SK-N-SH treated with all-trans-retinoic acid at 6 μM for 48 hours (cell line): ENCODE measurements at regions not wholly inside any gene's neighbourhood (a gene's known extent, or its start where the extent isn't known, plus 50 kb on each side); places are given as distances from the start of the nearest gene placed in this dataset.

Source experiments
- ARNTL ChIP-seq: fragments of 450-650 bp; formaldehyde crosslinking; IDR thresholded peaks from 2 replicates; pipeline ENCODE4 v1.5.0; 2020; ENCODE audit warnings: low read depth, mild to moderate bottlenecking, moderate library complexity, borderline replicate concordance
- BACH2 ChIP-seq: fragments of 250-450 bp; sonication (Bioruptor Pico); IDR thresholded peaks from 2 replicates; pipeline ENCODE4 v1.9.0; 2021; ENCODE audit warnings: mild to moderate bottlenecking, borderline replicate concordance
- CSDC2 ChIP-seq: fragments of 250-450 bp; sonication (Bioruptor Pico); IDR thresholded peaks from 2 replicates; pipeline ENCODE4 v1.5.0; 2020; ENCODE audit warnings: mild to moderate bottlenecking, moderate library complexity
- GLIS3 ChIP-seq: fragments of 250-450 bp; sonication (Bioruptor Pico); IDR thresholded peaks from 2 replicates; pipeline ENCODE4 v1.5.0; 2020; ENCODE audit warnings: mild to moderate bottlenecking, moderate library complexity
- SNAI2 ChIP-seq: fragments of 250-450 bp; sonication (Bioruptor Pico); IDR thresholded peaks from 2 replicates; pipeline ENCODE4 v1.5.0; 2020; ENCODE audit warnings: mild to moderate bottlenecking, moderate library complexity
- TF ChIP-seq, protein P1 (sequence below): fragments of 250-450 bp; sonication (Bioruptor Pico); IDR thresholded peaks from 2 replicates; pipeline ENCODE4 v1.8.0; 2021; ENCODE audit warnings: low read depth, mild to moderate bottlenecking, moderate library complexity, borderline replicate concordance

DNA sequence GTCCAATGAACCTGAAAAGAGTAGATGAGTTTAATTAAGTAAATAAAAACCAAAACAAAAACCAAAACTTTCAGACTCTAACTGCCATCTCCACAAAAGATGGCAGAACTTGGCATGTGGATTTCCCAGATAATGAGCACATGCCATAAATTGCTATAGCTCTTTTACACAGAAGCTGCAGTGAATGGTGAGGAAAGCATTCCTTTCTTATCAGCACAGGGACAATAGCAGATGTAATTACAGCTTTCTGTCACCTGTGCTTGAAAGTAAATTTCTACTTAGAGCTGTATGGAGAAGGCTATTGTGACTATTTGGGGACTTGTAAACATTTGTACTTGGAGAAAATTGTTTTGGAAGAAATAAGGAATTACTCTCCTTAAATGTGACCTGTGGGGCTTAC is 378.4 kb downstream of the RPRM start:
- no peak for TF ChIP-seq CSDC2
- TF ChIP-seq BACH2 (CRISPR knock-in tag), result no peak
- no peak for TF ChIP-seq GLIS3 (CRISPR knock-in tag)
- no peak for TF ChIP-seq SNAI2 (CRISPR knock-in tag)
- TF ChIP-seq, protein P1, sequence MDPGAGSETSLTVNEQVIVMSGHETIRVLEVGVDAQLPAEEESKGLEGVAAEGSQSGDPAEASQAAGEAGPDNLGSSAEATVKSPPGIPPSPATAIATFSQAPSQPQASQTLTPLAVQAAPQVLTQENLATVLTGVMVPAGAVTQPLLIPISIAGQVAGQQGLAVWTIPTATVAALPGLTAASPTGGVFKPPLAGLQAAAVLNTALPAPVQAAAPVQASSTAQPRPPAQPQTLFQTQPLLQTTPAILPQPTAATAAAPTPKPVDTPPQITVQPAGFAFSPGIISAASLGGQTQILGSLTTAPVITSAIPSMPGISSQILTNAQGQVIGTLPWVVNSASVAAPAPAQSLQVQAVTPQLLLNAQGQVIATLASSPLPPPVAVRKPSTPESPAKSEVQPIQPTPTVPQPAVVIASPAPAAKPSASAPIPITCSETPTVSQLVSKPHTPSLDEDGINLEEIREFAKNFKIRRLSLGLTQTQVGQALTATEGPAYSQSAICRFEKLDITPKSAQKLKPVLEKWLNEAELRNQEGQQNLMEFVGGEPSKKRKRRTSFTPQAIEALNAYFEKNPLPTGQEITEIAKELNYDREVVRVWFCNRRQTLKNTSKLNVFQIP, result no peak
- TF ChIP-seq ARNTL, result no peak
